ENCODE measurements at regions not wholly inside any gene's neighbourhood (a gene's known extent, or its start where the extent isn't known, plus 50 kb on each side); places are given as distances from the start of the nearest gene placed in this dataset.

DNA sequence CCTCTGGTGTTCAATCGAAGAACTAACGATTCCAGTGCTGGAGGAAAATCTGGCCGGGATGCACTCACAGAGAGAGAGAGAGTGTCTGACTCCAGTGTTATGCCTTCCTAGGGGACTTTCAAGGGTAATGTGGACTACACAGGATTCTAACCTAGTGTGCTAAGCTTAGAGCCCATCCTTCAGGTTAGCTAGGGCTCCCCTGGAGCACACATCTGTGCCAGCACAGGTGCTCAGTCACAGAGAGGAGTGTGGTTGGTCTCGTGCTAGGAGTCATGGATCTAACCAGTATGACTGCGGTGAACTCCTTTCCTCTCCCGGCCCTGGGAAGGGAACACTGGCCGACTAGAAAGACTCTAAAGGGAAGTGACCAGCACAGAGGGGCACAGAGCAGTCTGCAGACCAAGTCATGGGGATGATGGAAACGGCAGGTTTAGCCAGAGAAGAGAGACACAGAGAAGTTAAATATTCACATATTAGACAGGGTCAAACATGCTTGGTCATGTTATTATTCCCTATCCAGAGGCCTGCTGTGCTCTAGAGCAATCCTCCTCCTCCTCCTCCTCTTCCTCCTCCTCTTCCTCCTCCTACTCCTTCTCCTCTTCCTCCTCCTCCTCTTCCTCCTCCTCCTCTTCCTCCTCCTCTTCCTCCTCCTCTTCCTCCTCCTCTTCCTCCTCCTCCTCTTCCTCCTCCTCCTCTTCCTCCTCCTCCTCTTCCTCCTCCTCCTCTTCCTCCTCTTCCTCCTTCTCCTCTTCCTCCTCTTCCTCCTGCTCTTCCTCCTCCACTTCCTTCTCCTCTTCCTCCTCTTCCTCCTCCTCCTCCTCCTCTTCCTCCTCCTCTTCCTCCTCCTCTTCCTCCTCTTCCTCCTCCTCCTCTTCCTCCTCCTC is 280.3 kb downstream of the XXYLT1 start:
- TF ChIP-seq, protein P1, sequence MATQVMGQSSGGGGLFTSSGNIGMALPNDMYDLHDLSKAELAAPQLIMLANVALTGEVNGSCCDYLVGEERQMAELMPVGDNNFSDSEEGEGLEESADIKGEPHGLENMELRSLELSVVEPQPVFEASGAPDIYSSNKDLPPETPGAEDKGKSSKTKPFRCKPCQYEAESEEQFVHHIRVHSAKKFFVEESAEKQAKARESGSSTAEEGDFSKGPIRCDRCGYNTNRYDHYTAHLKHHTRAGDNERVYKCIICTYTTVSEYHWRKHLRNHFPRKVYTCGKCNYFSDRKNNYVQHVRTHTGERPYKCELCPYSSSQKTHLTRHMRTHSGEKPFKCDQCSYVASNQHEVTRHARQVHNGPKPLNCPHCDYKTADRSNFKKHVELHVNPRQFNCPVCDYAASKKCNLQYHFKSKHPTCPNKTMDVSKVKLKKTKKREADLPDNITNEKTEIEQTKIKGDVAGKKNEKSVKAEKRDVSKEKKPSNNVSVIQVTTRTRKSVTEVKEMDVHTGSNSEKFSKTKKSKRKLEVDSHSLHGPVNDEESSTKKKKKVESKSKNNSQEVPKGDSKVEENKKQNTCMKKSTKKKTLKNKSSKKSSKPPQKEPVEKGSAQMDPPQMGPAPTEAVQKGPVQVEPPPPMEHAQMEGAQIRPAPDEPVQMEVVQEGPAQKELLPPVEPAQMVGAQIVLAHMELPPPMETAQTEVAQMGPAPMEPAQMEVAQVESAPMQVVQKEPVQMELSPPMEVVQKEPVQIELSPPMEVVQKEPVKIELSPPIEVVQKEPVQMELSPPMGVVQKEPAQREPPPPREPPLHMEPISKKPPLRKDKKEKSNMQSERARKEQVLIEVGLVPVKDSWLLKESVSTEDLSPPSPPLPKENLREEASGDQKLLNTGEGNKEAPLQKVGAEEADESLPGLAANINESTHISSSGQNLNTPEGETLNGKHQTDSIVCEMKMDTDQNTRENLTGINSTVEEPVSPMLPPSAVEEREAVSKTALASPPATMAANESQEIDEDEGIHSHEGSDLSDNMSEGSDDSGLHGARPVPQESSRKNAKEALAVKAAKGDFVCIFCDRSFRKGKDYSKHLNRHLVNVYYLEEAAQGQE (IDR thresholded peaks at IDR 0.05; ENCODE audit: insufficient read depth in 1 of 2, low read depth in 2 of 2, low read length in 2 of 2): no peak
- TF ChIP-seq POLR2AphosphoS5 (IDR thresholded peaks at IDR 0.05; ENCODE audit: low read depth, low read length) (no peak), SIN3A (IDR thresholded peaks at IDR 0.05; ENCODE audit: borderline replicate concordance, insufficient read depth, low read length) (no peak), FOXP2 (optimal IDR thresholded peaks at IDR 0.05; ENCODE audit: borderline replicate concordance, extremely low read depth, extremely low read length, insufficient read depth) (no peak), TAF1 (IDR thresholded peaks at IDR 0.05; ENCODE audit: borderline replicate concordance, insufficient read depth, low read length) (no peak)

DNA sequence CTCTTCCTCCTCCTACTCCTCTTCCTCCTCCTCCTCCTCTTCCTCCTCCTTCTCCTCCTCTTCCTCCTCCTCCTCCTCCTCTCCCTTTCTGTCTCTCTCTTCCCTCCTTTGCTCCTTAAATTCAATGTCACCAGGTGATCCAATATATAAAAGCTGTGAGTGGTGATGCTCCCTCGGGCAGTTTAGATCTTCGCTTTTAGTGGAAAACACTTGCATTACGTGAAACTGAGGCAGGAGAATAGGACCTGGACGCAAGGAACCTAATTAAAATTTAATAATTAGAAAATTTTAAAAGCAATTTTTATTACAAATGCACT is 279.7 kb downstream of the XXYLT1 start:
- no peak for TF ChIP-seq POLR2AphosphoS5 (IDR thresholded peaks at IDR 0.05; ENCODE audit: low read depth, low read length)
- TF ChIP-seq FOXP2 (optimal IDR thresholded peaks at IDR 0.05; ENCODE audit: borderline replicate concordance, extremely low read depth, extremely low read length, insufficient read depth): no peak
- TF ChIP-seq SIN3A (IDR thresholded peaks at IDR 0.05; ENCODE audit: borderline replicate concordance, insufficient read depth, low read length): no peak
- no peak for TF ChIP-seq TAF1 (IDR thresholded peaks at IDR 0.05; ENCODE audit: borderline replicate concordance, insufficient read depth, low read length)
- TF ChIP-seq, protein P1 (IDR thresholded peaks at IDR 0.05; ENCODE audit: insufficient read depth in 1 of 2, low read depth in 2 of 2, low read length in 2 of 2): no peak

DNA sequence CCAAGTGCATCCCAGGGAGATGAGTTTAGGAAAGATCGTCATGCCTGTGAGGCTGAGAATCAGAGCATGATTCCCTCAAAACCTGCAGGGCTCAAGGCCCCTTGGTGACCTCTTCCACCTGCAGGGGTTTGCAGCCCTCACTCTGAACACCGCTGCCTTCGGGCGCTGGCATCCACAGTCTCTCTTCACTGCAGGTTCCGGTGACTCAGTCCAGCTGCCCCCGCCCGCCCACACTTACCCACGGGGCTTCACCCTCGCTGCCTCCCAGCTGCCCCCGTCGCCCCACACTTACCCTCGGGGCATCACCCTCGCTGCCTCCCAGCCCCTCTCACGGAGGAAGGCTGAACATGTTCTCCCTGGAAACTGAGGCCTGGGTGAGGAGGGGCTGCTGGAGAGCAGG is 277.1 kb downstream of the XXYLT1 start:
- TF ChIP-seq SIN3A (IDR thresholded peaks at IDR 0.05; ENCODE audit: borderline replicate concordance, insufficient read depth, low read length) (no peak), POLR2AphosphoS5 (IDR thresholded peaks at IDR 0.05; ENCODE audit: low read depth, low read length) (no peak)
- TF ChIP-seq, protein P1 (IDR thresholded peaks at IDR 0.05; ENCODE audit: insufficient read depth in 1 of 2, low read depth in 2 of 2, low read length in 2 of 2): no peak

DNA sequence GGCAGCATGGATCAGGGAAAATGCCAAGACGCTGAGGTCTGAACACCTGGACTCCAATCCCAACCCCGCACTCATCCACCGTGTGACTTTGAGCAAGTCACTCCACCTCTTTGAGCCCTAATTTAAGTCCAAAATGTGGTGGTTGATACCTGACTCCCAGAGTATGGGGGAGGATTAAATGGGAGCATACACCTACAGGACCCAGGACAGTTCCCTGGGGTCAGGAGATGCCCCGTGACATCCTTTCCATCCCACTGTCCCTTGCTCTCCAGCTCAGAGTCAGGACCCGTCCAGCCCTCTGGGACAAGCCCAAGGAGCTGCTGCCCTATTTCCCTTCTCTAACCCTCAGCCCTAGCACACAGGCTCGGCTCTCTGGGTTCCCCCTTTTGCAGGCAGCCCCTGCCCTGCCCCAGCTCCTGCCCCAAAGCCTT is 276.4 kb downstream of the XXYLT1 start:
- TF ChIP-seq, protein P1 (IDR thresholded peaks at IDR 0.05; ENCODE audit: insufficient read depth in 1 of 2, low read depth in 2 of 2, low read length in 2 of 2): peak in 1 of 2 experiments; percentile 61; a peak in 1 of 4 replicates
- TF ChIP-seq TAF1 (IDR thresholded peaks at IDR 0.05; ENCODE audit: borderline replicate concordance, insufficient read depth, low read length) (no peak), FOXP2 (optimal IDR thresholded peaks at IDR 0.05; ENCODE audit: borderline replicate concordance, extremely low read depth, extremely low read length, insufficient read depth) (no peak)

DNA sequence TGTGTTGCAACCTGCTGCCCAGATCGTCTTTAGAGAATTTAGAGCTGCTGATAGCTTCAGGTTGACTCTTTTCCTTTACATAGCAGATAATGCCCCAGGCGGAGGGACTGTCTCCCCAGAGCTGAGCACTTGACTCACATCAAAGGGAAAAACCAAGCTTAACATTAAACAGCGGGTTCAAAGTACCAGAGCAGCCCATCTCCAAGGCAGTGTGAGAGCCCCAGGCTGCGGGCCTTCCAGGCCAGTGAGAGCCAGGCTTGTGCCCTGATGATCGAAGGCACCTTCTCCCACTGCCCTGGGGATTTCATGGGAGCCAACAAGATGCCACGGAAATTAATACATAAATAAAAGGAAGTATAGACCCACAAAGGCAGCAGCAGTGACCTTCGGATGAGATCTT is 275.6 kb downstream of the XXYLT1 start:
- no peak for TF ChIP-seq SIN3A (IDR thresholded peaks at IDR 0.05; ENCODE audit: borderline replicate concordance, insufficient read depth, low read length)

All from PFSK-1 (cell line).